ENCODE measurements at regions not wholly inside any gene's neighbourhood (a gene's known extent, or its start where the extent isn't known, plus 50 kb on each side); places are given as distances from the start of the nearest gene placed in this dataset.

DNA sequence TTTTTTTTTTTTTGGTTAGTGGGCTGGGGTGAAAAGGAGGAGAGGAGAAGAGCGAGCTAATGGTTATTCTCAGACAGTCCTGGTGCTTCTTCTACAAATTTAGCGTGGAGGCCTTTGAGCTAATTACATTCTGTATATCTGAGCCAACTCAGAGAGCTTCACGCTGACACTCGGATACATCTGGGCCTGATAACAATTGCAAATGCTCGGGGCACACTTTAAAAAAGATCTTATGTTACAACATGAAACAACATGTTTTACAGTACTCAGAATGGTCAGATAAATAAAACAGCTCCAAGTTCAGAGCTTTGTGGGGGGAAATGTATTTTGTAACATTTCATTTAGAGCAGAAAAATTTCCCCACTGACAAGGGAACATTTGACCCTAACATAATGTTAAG is 966.9 kb upstream of the NR2F2 start:
- H3K56ac ChIP-seq (replicated peaks; ENCODE audit: insufficient read length, low read depth, low read length), result no peak overlapping the region
- H3K27me3 ChIP-seq (replicated peaks in 1 of 4; ENCODE audit: control insufficient read depth in 3 of 4, extremely low read depth in 1 of 4, insufficient read depth in 3 of 4, low read length in 3 of 4), result no peaks in the 10 kb centered on the region
- WGBS, 2 experiments (ENCODE audit: extremely low coverage in 1 of 2, insufficient coverage in 1 of 2, insufficient read length in 1 of 2, insufficient replicate concordance in 2 of 2, low coverage in 1 of 2, low lambda C conversion rate in 2 of 2, missing lambda C conversion rate in 1 of 2), result 76% methylated on average over 5 of the region's 5 CpGs; no CpG with 5 or more reads in 1 of the 2 experiments
- H2BK120ac ChIP-seq (replicated peaks; ENCODE audit: low read depth, low read length), result no peak overlapping the region
- DNase-seq (ENCODE audit: low read depth in 1 of 2, low spot score in 2 of 2), result no peak
- no peak overlapping the region for H3K9ac ChIP-seq (replicated peaks in 1 of 4; ENCODE audit: extremely low read depth in 1 of 4, low read depth in 3 of 4, low read length in 3 of 4)
- no peak overlapping the region for H4K5ac ChIP-seq (ENCODE audit: insufficient read length, low read depth, low read length)
- no peak overlapping the region for H3K4ac ChIP-seq (replicated peaks; ENCODE audit: insufficient read length, low read depth, low read length)
- no peaks in the 10 kb centered on the region for H3K79me1 ChIP-seq (ENCODE audit: low read depth, low read length)
- POLR2A ChIA-PET (ENCODE audit: partially characterized antibody), result interaction anchor here (0.6 kb wide), 1 partner anchor 176 kb away, joined by 3 read pairs; no protein-coding TSS in a partner anchor
- no peaks in the 10 kb centered on the region for H3K36me3 ChIP-seq (ENCODE audit: control insufficient read depth in 2 of 4, insufficient read depth in 4 of 4, low read length in 3 of 4)
- H3K23ac ChIP-seq (ENCODE audit: insufficient read length), result no peak overlapping the region
- CTCF ChIA-PET (ENCODE audit: partially characterized antibody), result interaction anchor here (0.6 to 0.8 kb wide), 2 partner anchors 73 to 838 kb away, joined by 3 read pairs; no protein-coding TSS in a partner anchor
- no peak overlapping the region for H2AK5ac ChIP-seq (ENCODE audit: low read depth, low read length)
- H4K20me1 ChIP-seq (replicated peaks in 1 of 2; ENCODE audit: control insufficient read depth in 1 of 2, insufficient read depth in 2 of 2, low read length in 2 of 2), result no peaks in the 10 kb centered on the region
- no peak overlapping the region for H4K8ac ChIP-seq (ENCODE audit: extremely low read depth, insufficient read depth, low read length)
- H3K23me2 ChIP-seq (ENCODE audit: low read depth, low read length), result no peaks in the 10 kb centered on the region; the same call in 1 of the 2 replicates
- no peaks in the 10 kb centered on the region for H3K79me2 ChIP-seq (ENCODE audit: control insufficient read depth in 1 of 2, insufficient read depth in 2 of 2, low read length in 2 of 2)
- no peak overlapping the region for H4K91ac ChIP-seq (replicated peaks; ENCODE audit: insufficient read length, low read length)
- H2BK12ac ChIP-seq (ENCODE audit: low read depth, low read length), result no peak overlapping the region
- H3K4me2 ChIP-seq (ENCODE audit: insufficient read depth in 1 of 2, low read depth in 2 of 2, low read length in 2 of 2), result no peak overlapping the region
- H3K9me3 ChIP-seq (ENCODE audit: insufficient read depth in 2 of 2, low read depth in 1 of 2, low read length in 1 of 2), result peaks cover 3 to 4% of the 10 kb centered on the region in 2 experiments; a peak in 1 of 4 replicates
- no peak overlapping the region for H3K4me3 ChIP-seq (ENCODE audit: extremely low read depth in 1 of 4, insufficient read depth in 2 of 4, low read depth in 3 of 4, low read length in 4 of 4)
- FAIRE-seq, result no peak
- H2BK5ac ChIP-seq (ENCODE audit: low read depth, low read length), result no peak overlapping the region
- no peak overlapping the region for H2AFZ ChIP-seq (ENCODE audit: low read length)
- H3K14ac ChIP-seq (ENCODE audit: insufficient read length), result no peak overlapping the region
- TF ChIP-seq ZNF274 (IDR thresholded peaks at IDR 0.05; ENCODE audit: borderline replicate concordance, extremely low read depth, low read length), result no peak
- TF ChIP-seq, protein P1, sequence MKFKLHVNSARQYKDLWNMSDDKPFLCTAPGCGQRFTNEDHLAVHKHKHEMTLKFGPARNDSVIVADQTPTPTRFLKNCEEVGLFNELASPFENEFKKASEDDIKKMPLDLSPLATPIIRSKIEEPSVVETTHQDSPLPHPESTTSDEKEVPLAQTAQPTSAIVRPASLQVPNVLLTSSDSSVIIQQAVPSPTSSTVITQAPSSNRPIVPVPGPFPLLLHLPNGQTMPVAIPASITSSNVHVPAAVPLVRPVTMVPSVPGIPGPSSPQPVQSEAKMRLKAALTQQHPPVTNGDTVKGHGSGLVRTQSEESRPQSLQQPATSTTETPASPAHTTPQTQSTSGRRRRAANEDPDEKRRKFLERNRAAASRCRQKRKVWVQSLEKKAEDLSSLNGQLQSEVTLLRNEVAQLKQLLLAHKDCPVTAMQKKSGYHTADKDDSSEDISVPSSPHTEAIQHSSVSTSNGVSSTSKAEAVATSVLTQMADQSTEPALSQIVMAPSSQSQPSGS (IDR thresholded peaks at IDR 0.05; ENCODE audit: low read length), result no peak
- TF ChIP-seq SP2 (IDR thresholded peaks at IDR 0.05; ENCODE audit: low read length), result no peak
- no peak for TF ChIP-seq JUND (IDR thresholded peaks at IDR 0.05; ENCODE audit: low read length)
- no peak for TF ChIP-seq NRF1 (IDR thresholded peaks at IDR 0.05; ENCODE audit: low read depth, low read length)
- TF ChIP-seq KDM4A (IDR thresholded peaks at IDR 0.05; ENCODE audit: low read depth, low read length, severe bottlenecking), result no peak
- TF ChIP-seq, protein P2, sequence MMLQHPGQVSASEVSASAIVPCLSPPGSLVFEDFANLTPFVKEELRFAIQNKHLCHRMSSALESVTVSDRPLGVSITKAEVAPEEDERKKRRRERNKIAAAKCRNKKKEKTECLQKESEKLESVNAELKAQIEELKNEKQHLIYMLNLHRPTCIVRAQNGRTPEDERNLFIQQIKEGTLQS (IDR thresholded peaks at IDR 0.05; ENCODE audit: insufficient read depth, low read depth, low read length), result no peak
- TF ChIP-seq POLR2AphosphoS5 (IDR thresholded peaks at IDR 0.05; ENCODE audit: low read depth, low read length), result no peak
- no peak for TF ChIP-seq CBX8 (IDR thresholded peaks at IDR 0.05; ENCODE audit: borderline replicate concordance, low read depth, low read length)
- TF ChIP-seq, protein P3, sequence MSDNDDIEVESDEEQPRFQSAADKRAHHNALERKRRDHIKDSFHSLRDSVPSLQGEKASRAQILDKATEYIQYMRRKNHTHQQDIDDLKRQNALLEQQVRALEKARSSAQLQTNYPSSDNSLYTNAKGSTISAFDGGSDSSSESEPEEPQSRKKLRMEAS (IDR thresholded peaks at IDR 0.05), result no peak
- no peak for TF ChIP-seq CBX5 (IDR thresholded peaks at IDR 0.05; ENCODE audit: low read depth, low read length)
- TF ChIP-seq SRF (IDR thresholded peaks at IDR 0.05; ENCODE audit: low read depth, low read length), result no peak
- peaks cover 0 to 2% (median 0%) of the 10 kb centered on the region in 4 experiments; a peak in 1 of 7 replicates for H3K4me1 ChIP-seq (replicated peaks in 1 of 4; ENCODE audit: control insufficient read depth in 3 of 4, insufficient read depth in 4 of 4, low read length in 3 of 4)
- no peak overlapping the region for H2BK15ac ChIP-seq (ENCODE audit: low read length)
- H2BK20ac ChIP-seq (ENCODE audit: low read length), result no peak overlapping the region
- no peak overlapping the region for H3K18ac ChIP-seq (ENCODE audit: extremely low read depth, low read length)
- H3K27ac ChIP-seq (ENCODE audit: low read depth, low read length), result no peak overlapping the region

Data from H1 (cell line).